Muscle layer of duodenum (tissue), 2 donors: ENCODE measurements at regions not wholly inside any gene's neighbourhood (a gene's known extent, or its start where the extent isn't known, plus 50 kb on each side); places are given as distances from the start of the nearest gene placed in this dataset.
"Not testable (repeated sequence)": the region's sequence is repeated elsewhere in the genome, so short reads cannot be mapped to it uniquely, and the experiment has no call there.

Source experiments
- H3K27ac ChIP-seq: one replicate; pipeline ENCODE4 v1.7.0; 2013; ENCODE audit warnings: mild to moderate bottlenecking, low read length
- H3K27me3 ChIP-seq: one replicate; pipeline ENCODE4 v1.7.0; 2013; ENCODE audit warnings: low read depth, mild to moderate bottlenecking, control low read depth, low read length
- H3K36me3 ChIP-seq, 2 donors: one replicate each; pipeline ENCODE4 v1.7.0; 2013; ENCODE audit warnings: low read length in 2 of 2, control low read depth in 1 of 2, mild to moderate bottlenecking in 1 of 2; ENCODE audit not compliant: insufficient read depth in 2 of 2, control insufficient read depth in 1 of 2
- H3K4me1 ChIP-seq, 2 donors: one replicate each; pipeline ENCODE4 v1.7.0; 2013; ENCODE audit warnings: low read length in 2 of 2, mild to moderate bottlenecking in 2 of 2, control low read depth in 1 of 2, moderate library complexity in 1 of 2; ENCODE audit not compliant: insufficient read depth in 2 of 2, control insufficient read depth in 1 of 2
- H3K4me3 ChIP-seq, 2 donors: one replicate each; pipeline ENCODE4 v1.7.0; 2013; ENCODE audit warnings: low read length in 2 of 2, low read depth in 1 of 2, mild to moderate bottlenecking in 1 of 2
- H3K9me3 ChIP-seq, 2 donors: one replicate each; pipeline ENCODE4 v1.7.0; 2013; ENCODE audit warnings: low read length in 2 of 2, control low read depth in 1 of 2, mild to moderate bottlenecking in 1 of 2; ENCODE audit not compliant: control insufficient read depth in 1 of 2
- donor health status: healthy.

GRCh38 chr16:29340779-29341438 is 65.6 kb downstream of the NPIPB11 start:
- H3K9me3 ChIP-seq, H3K4me3 ChIP-seq, H3K27me3 ChIP-seq, H3K36me3 ChIP-seq, H3K27ac ChIP-seq, H3K4me1 ChIP-seq: not testable (repeated sequence)

- H3K9me3 ChIP-seq, H3K4me3 ChIP-seq, H3K4me1 ChIP-seq, H3K36me3 ChIP-seq, H3K27me3 ChIP-seq, H3K27ac ChIP-seq: not testable (repeated sequence)
Measured at GRCh38 chr16:29340235-29340634, 66.3 kb downstream of the NPIPB11 start.

- not testable (repeated sequence) for H3K4me1 ChIP-seq, H3K4me3 ChIP-seq, H3K36me3 ChIP-seq, H3K9me3 ChIP-seq, H3K27ac ChIP-seq, H3K27me3 ChIP-seq
Measured at GRCh38 chr16:29338821-29339700, 67.5 kb downstream of the NPIPB11 start.

GRCh38 chr16:29337385-29337901 is 69.1 kb downstream of the NPIPB11 start:
- not testable (repeated sequence) for H3K4me1 ChIP-seq, H3K9me3 ChIP-seq, H3K4me3 ChIP-seq, H3K27me3 ChIP-seq, H3K36me3 ChIP-seq, H3K27ac ChIP-seq

GRCh38 chr16:29335549-29335846 is 71.0 kb downstream of the NPIPB11 start:
- not testable (repeated sequence) for H3K4me3 ChIP-seq

GRCh38 chr16:29334776-29335548 is 71.5 kb downstream of the NPIPB11 start:
- not testable (repeated sequence) for H3K27me3 ChIP-seq, H3K27ac ChIP-seq, H3K4me3 ChIP-seq, H3K4me1 ChIP-seq, H3K36me3 ChIP-seq, H3K9me3 ChIP-seq

More at GRCh38 chr16:29335549-29335846, 71.0 kb downstream of the NPIPB11 start:
- H3K27me3 ChIP-seq, H3K4me1 ChIP-seq, H3K36me3 ChIP-seq, H3K9me3 ChIP-seq, H3K27ac ChIP-seq: not testable (repeated sequence)

GRCh38 chr16:29333492-29334097 is 72.9 kb downstream of the NPIPB11 start:
- H3K36me3 ChIP-seq, H3K27ac ChIP-seq, H3K4me1 ChIP-seq, H3K9me3 ChIP-seq, H3K27me3 ChIP-seq, H3K4me3 ChIP-seq: not testable (repeated sequence)

- not testable (repeated sequence) for H3K27me3 ChIP-seq, H3K4me3 ChIP-seq, H3K36me3 ChIP-seq, H3K9me3 ChIP-seq, H3K27ac ChIP-seq, H3K4me1 ChIP-seq
Measured at GRCh38 chr16:29330623-29331022, 75.9 kb downstream of the NPIPB11 start.

GRCh38 chr16:29328528-29328927 is 78.0 kb downstream of the NPIPB11 start:
- H3K27ac ChIP-seq, H3K9me3 ChIP-seq, H3K36me3 ChIP-seq, H3K4me1 ChIP-seq, H3K4me3 ChIP-seq, H3K27me3 ChIP-seq: not testable (repeated sequence)

GRCh38 chr16:29327631-29328408 is 78.7 kb downstream of the NPIPB11 start:
- not testable (repeated sequence) for H3K9me3 ChIP-seq, H3K4me1 ChIP-seq, H3K27me3 ChIP-seq, H3K36me3 ChIP-seq, H3K27ac ChIP-seq, H3K4me3 ChIP-seq
